ENCODE measurements at regions not wholly inside any gene's neighbourhood (a gene's known extent, or its start where the extent isn't known, plus 50 kb on each side); places are given as distances from the start of the nearest gene placed in this dataset.

GRCh38 chr2:47276061-47276460, 93.0 kb upstream of the EPCAM start:
- no peak overlapping the region for H3K4me2 ChIP-seq (ENCODE audit: low read depth, low read length, poor library complexity, severe bottlenecking)

GRCh38 chr2:47274054-47274782, 94.9 kb upstream of the EPCAM start:
- no peak for TF ChIP-seq EZH2phosphoT487 (IDR thresholded peaks at IDR 0.05; ENCODE audit: borderline replicate concordance)
- no peak for TF ChIP-seq CTCF (conservative IDR thresholded peaks at IDR 0.05; ENCODE audit: low read length)
- Histone ChIP-seq H3K27me3 (ENCODE audit: insufficient read depth, low read length, poor library complexity, severe bottlenecking) (no peaks in the 10 kb centered on the region), H3K4me1 (ENCODE audit: insufficient read depth, low read length, poor library complexity, severe bottlenecking) (peaks cover 6% of the 10 kb centered on the region), H3K4me3 (ENCODE audit: low read length, poor library complexity, severe bottlenecking) (no peak overlapping the region), H3K9me3 (ENCODE audit: insufficient read depth, low read depth, low read length) (no peaks in the 10 kb centered on the region), H3K9me2 (replicated peaks; ENCODE audit: low read depth, low read length) (no peaks in the 10 kb centered on the region), H3K9ac (ENCODE audit: low read depth, low read length, poor library complexity, severe bottlenecking) (no peak overlapping the region), H4K20me1 (ENCODE audit: insufficient read depth, low read length, poor library complexity, severe bottlenecking) (no peaks in the 10 kb centered on the region), H3K36me3 (ENCODE audit: insufficient read depth, low read length) (no peaks in the 10 kb centered on the region), H3F3A (ENCODE audit: low read depth) (no peaks in the 10 kb centered on the region), H3K79me2 (ENCODE audit: insufficient read depth, low read length) (no peaks in the 10 kb centered on the region), H3K4me2 (ENCODE audit: low read depth, low read length, poor library complexity, severe bottlenecking) (no peak overlapping the region), H2AFZ (ENCODE audit: low read length) (no peak overlapping the region)

More at GRCh38 chr2:47276061-47276460, 93.0 kb upstream of the EPCAM start:
- H3K79me2 ChIP-seq (ENCODE audit: insufficient read depth, low read length): no peaks in the 10 kb centered on the region
- H3K36me3 ChIP-seq (ENCODE audit: insufficient read depth, low read length): no peaks in the 10 kb centered on the region
- TF ChIP-seq EZH2phosphoT487 (IDR thresholded peaks at IDR 0.05; ENCODE audit: borderline replicate concordance) (no peak), CTCF (conservative IDR thresholded peaks at IDR 0.05; ENCODE audit: low read length) (no peak)
- no peaks in the 10 kb centered on the region for H3K9me2 ChIP-seq (replicated peaks; ENCODE audit: low read depth, low read length)
- H3K4me3 ChIP-seq (ENCODE audit: low read length, poor library complexity, severe bottlenecking): no peak overlapping the region
- H3K27me3 ChIP-seq (ENCODE audit: insufficient read depth, low read length, poor library complexity, severe bottlenecking): no peaks in the 10 kb centered on the region
- no peaks in the 10 kb centered on the region for H4K20me1 ChIP-seq (ENCODE audit: insufficient read depth, low read length, poor library complexity, severe bottlenecking)
- no peak overlapping the region for H3K9ac ChIP-seq (ENCODE audit: low read depth, low read length, poor library complexity, severe bottlenecking)
- no peak overlapping the region for H2AFZ ChIP-seq (ENCODE audit: low read length)
- H3K9me3 ChIP-seq (ENCODE audit: insufficient read depth, low read depth, low read length): no peaks in the 10 kb centered on the region
- peaks cover 6% of the 10 kb centered on the region for H3K4me1 ChIP-seq (ENCODE audit: insufficient read depth, low read length, poor library complexity, severe bottlenecking)
- no peaks in the 10 kb centered on the region for H3F3A ChIP-seq (ENCODE audit: low read depth)

GRCh38 chr2:47272905-47273758, 96.0 kb upstream of the EPCAM start:
- Histone ChIP-seq H3K9me3 (ENCODE audit: insufficient read depth, low read depth, low read length) (no peaks in the 10 kb centered on the region), H3K79me2 (ENCODE audit: insufficient read depth, low read length) (no peaks in the 10 kb centered on the region), H3K4me1 (ENCODE audit: insufficient read depth, low read length, poor library complexity, severe bottlenecking) (peaks cover 6% of the 10 kb centered on the region), H2AFZ (ENCODE audit: low read length) (no peak overlapping the region), H3F3A (ENCODE audit: low read depth) (no peaks in the 10 kb centered on the region), H3K9me2 (replicated peaks; ENCODE audit: low read depth, low read length) (no peaks in the 10 kb centered on the region), H3K4me3 (ENCODE audit: low read length, poor library complexity, severe bottlenecking) (no peak overlapping the region), H4K20me1 (ENCODE audit: insufficient read depth, low read length, poor library complexity, severe bottlenecking) (no peaks in the 10 kb centered on the region), H3K4me2 (ENCODE audit: low read depth, low read length, poor library complexity, severe bottlenecking) (no peak overlapping the region), H3K36me3 (ENCODE audit: insufficient read depth, low read length) (no peaks in the 10 kb centered on the region), H3K27me3 (ENCODE audit: insufficient read depth, low read length, poor library complexity, severe bottlenecking) (no peaks in the 10 kb centered on the region), H3K9ac (ENCODE audit: low read depth, low read length, poor library complexity, severe bottlenecking) (no peak overlapping the region)
- TF ChIP-seq CTCF (conservative IDR thresholded peaks at IDR 0.05; ENCODE audit: low read length) (no peak), EZH2phosphoT487 (IDR thresholded peaks at IDR 0.05; ENCODE audit: borderline replicate concordance) (no peak)
